RKO (cell line): ENCODE measurements at regions not wholly inside any gene's neighbourhood (a gene's known extent, or its start where the extent isn't known, plus 50 kb on each side); places are given as distances from the start of the nearest gene placed in this dataset.

Experiments
- DNase-seq: peaks from one replicate; pipeline ENCODE4 v3.0.0-alpha.2; 2016; ENCODE audit warnings: low spot score

DNA sequence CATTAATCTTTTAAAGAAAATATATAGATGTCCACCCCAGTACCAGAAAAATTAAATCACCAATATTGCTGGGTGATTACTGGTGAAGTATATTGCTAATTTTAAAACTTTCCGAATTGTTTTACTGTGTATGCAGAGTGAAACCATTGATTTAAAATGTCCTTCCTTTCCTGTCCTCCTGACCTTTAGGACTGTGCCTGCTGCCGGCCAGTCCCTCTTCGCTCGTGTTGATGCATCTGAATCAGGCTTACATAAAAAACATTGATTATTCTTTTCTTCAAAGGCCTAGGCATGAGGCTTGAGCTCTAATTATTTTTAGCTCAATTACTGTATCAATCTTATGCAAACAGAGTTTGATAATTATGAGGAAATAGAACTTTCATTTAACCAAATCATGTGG, 1128.1 kb downstream of the BRINP3 start:
- DNase-seq, result no peak

DNA sequence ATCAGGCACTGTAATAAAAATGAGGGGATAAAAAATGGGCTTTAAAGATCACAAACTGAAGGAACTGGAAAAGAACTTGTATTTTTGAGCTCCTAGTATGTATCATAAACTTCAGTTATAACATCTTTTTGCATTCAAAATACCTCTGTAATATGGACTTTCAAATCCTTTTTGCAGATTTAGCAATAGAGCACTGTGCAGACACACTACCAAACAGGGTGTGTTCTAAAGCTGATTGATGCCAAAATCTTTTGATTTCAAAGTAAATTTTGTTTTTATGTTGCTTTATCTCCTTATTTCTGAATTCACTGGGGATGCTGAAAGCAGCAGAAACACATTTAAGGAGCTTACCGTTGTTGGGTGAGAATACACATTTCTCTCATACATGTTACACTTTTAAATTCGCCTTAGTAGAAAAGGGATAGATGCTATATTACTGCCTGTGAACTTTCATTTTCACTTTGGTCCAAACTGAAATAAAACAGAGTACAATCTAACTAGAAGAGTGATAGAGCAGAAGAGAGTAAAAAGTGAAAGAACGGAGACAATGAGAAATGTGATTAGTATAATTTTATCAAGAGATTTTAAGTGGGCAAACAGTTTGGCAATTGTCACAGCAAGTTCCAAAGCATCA, 1126.6 kb downstream of the BRINP3 start:
- no peak for DNase-seq

DNA sequence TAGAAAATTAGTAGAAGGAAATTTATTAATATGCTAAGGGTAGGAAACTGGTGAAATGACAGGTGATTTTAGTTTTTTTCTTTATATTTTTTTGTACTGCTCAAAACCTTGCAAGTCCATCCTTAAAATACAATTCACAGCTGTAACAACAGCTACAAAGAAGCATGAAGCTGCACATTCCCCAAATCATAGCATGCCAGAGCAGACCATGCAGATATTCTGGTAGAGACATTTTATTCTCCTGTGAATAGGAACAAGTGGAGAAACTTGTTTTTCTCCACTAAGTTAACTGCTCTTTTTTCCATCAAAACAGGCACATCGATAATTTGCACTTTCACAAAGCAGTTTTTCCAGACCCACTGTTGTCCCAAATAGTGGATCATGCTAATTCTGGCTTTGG, 1125.7 kb downstream of the BRINP3 start:
- DNase-seq, result no peak

DNA sequence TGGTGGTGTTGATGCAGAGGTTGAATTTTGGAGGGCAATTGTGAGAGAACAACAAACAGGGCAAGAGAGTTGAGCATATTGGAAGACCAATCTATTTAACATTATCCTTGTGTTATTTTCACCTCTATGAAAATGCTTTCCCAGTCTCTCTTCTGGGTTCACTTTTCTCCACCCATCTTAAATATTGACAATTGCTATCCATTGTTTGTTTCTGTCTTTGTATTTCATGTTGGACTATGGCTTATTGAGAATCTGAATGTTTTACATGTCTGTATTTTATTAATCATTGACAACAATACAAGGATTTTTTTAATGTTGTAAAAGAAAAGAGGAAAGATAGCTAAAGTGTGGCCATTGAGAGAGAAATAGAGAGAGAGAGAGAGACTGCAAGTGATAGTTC, 1121.5 kb downstream of the BRINP3 start:
- DNase-seq, result no peak

DNA sequence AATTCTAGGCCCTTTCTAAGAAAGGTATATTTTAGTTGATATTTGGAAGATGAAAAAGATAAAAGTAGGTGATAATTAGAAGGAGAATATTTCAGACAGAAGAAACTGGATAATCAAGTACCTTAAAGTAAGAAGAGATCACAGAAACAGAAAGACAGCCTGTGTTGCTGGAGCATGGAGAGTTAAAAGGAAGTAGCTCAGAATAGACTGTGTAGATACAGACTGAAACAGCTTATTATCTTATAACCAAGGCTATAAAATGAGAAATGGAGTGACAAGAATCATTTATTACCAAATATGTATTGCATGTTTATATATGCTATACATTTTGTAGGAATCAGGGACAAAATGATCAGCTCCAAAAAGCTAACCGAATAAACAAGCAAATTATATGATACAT, 1120.3 kb downstream of the BRINP3 start:
- no peak for DNase-seq

DNA sequence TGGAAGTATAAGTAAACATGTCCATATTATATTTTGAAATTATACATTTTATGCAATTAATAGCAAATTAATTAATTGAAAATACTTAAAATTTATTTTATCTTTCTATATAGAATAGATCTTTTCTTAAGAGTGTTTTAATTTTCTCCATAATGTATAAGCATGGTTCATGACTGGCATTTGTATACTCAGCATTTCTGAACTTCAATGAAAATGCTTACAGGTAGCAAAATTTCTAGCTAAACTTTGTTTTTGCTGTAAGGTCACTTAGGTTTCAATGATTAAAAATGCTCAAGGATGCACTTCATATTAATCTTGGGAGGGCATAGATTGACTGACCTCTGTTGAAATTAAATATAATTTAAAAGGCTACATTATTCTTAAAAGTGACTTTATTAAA, 1108.1 kb downstream of the BRINP3 start:
- DNase-seq, result no peak

DNA sequence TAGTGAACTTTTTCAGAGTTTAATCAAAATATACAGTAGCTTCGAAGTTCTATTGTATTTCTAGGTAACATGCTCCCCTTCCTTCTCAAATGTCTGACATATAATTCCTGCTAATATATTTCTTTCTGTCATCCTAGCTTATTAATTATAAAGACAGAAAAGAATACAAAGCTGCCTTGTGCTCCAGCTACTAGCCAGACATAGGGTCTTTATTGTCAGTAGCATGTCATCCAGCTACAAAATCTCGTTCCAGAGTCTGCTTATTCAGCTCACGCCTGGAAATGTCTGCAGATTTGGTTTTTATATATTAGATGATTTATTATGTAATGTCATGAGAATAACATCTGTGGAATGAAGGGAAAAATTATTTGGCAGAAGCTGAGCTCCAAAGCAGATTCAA, 1102.8 kb downstream of the BRINP3 start:
- no peak for DNase-seq

DNA sequence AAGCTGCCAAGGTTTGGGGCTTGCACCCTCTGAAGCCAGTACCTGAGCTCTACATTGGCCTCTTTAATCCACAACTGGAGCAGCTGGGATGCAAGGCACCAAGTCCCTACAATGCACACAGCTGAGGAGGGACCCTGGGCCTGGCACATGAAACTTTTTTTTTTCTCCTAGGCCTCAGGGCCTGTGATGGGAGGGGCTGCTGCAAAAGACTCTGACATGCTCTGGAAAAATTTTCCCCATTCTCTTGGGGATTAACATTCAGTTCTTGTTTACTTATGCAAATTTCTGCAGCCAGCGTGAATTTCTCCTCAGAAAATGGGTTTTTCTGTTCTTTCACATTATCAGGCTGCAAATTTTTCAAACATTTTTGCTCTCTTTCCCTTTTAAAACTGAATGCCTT, 1072.2 kb downstream of the BRINP3 start:
- no peak for DNase-seq

DNA sequence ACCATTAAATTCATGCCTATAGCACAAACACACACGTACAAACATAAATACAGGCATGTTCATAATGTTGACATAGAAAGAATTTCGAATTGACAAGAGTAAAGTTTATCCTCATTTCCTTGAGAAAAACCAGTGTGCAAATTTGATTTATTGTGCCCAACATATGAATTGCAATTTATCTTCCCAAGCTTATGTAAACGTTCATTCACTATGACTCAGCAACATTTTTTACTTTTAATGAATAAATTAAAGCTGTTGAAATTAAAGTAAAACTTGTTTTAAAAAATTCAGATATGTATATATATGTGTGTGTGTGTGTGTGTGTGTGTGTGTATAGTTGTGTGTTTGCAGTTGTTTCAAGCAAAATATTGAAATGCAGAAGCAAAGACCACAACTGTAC, 1067.9 kb downstream of the BRINP3 start:
- no peak for DNase-seq

DNA sequence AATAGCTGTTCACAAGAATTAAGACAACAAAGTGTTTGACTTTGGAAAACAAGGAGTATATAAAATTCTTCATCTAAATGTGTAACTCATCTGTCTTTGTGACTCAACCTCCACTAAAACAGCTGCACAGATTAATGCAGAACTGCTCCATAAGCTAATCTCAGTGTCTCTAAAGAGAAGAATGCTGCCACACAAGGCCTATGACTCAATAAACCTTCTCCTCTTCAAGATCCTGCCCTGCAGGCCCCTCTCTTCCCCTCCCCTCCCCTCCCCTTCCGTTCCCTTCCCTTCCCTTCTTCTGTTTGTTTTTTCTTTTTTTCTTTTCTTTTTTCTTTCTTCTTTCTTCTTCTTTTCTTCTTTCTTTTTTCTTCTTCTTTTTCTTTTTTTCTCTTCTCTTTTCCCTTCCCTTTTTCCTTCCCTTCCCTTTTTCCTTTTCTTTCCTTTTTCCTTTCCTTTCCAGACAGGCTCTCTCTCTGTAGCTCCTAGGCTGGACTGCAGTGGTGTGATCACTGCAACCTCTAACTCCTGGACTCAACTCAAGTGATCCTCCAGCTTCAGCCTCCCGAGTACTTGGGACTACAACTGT, 1052.8 kb downstream of the BRINP3 start:
- DNase-seq, result peak; percentile 19

DNA sequence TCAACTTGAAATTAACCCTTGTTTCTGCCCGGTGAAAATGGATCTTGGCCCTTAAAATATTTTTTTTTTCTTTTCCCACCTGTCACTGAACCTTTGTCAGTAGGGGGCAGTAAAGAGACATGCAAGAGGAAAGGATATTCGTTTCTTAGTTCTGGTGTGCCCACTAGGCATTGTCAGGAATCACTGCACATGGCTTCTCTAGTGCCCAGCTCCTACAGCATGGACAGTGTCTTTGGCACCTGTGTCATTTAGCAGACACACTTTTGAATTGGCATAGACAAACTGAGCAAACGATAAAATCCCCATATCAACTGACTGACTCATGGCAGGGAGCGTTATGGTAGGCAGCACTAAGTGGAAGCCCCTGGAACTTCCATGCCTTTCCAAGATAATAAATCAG, 1048.1 kb downstream of the BRINP3 start:
- peak; percentile 14 for DNase-seq

DNA sequence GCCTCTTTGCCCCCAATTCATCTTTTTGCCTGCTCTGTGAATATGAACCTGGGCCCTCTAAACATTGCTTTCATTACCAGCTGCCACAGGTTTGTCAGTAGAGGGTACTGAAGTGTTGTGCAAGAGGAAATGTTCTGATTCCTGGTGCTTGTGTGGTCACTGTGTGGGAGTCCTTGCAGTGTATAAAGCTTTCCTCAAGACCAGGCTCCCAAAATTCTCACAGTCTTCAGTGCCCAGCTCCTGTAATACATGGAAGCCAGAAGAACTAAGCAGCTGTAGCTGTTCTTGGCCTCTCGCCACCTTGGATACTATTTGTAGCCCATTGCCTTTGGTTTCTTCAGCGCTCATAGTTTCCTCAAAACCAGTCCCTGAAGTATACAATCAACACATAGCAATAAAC, 1046.2 kb downstream of the BRINP3 start:
- DNase-seq, result no peak

DNA sequence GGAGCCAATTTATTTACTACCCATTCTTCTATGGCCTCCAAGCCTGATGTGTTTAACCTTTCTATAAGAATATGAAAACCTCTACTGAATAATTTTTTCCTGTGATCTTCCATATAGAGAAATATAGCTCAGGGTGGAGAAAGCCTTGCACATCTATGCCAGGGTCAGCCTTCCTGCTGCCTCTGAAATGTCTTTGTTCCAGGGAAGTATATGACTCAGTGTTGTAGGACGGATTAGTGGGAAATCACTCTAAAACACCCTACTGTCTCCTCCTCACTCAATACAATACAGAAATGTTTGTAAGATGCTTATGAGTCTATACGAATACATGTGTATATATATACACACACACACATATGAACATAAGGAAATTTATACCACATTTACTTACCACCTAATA, 1044.9 kb downstream of the BRINP3 start:
- DNase-seq, result no peak

DNA sequence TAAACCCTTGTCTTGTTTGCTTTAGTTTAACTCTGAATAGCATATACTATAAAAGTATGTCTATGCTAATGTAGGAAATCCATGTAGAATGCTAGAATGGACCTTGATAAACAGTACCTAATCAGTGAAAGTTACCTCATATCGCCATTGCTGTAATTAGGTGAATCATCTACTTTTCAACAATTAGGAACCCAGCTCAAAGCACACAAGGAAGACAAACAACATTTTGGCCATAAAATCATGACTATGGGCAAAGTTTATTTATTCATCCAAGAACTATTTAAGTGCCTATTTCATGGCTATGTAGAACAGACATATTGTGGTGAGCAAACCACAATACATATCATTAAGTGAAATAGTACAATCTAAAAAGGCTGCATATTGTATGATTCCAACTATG, 1043.2 kb downstream of the BRINP3 start:
- DNase-seq, result no peak

DNA sequence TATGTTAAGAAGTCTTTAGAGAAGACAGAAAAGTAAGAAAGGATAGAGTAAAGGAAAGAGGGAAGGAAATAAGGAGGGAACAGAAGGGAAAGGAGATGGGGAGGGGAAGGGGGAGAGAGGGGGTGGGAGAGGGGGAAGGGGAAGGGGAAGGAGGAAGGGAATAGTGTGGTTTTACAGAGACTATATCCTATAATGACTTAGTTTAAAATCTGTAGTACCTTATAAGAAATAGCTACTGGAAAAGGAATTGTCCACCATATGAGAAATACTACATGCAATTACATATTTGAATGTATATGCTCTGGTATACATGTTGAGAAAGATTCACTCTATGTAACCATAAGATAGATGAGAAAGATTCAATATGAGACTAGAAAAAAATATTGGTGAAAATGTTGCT, 1042.3 kb downstream of the BRINP3 start:
- DNase-seq, result no peak

DNA sequence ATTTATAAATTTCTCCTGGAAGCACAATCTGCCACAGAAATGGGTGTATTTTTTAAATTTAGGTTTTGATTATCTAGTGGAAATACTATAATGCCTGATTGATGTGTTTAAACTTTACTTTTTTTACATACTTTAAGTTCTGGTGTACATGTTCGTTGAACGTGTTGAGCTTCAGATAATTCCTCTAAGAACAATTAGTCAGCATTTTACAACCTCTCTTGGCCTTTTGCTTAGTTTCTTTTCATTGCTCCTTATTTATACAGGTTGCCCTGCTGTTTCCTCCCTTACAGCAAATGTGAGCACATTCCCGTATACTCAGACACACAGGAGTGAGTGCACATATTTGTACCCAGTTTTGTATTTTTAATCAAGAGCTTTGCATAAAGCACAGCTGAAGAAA, 1038.9 kb downstream of the BRINP3 start:
- no peak for DNase-seq

DNA sequence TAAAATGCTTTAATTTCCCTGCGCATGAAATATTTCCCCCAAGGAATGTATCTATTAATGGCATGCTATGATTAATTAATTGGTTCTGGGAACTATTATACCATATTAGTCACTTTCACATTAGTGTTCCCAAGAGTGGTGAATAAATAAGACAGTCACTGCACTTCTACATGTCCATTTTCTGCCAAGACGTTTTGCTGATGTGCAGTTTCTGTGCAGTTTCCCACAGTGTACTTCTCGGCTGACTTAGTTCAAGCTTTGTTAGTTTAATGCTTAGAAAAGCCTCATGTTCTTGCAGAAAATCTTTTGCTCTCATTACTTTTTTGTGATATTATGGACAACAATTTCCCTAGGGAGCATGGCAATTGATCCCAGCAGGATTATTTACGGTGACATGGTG, 1014.5 kb downstream of the BRINP3 start:
- no peak for DNase-seq

DNA sequence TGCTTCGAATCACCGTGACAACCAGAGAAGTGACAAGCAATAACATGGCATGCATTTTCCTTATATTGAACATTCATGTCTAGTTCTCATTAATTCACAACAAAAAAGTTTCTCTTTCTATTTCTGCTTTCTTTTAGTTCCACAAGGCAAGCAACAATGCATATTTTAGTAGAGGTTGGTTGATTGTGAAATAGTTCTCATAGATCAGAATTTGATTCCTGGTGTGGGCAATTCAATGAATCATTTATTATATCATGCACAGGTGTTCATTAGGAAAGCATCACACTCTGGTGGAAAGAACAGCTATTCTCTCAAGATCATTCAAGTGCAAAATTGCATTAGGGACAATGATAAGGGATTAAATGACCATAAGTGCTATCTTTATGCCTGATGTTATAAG, 980.9 kb downstream of the BRINP3 start:
- no peak for DNase-seq

DNA sequence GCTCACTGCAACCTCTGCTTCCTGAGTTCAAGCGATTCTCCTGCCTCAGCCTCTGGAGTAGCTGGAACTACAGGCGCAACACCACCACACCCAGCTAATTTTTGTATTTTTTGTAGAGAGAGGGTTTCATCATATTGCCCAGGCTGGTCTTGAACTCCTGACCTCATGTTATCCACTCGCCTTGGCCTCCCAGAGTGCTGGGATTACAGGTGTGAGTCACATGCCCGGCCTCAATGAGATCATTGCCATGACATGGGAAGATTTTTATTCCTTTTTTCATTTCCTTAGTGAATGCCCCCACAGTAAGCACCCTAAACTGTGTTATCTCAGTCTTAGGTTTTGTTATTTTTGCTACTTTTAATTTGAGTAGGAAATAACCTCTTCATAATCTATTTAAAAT, 977.9 kb downstream of the BRINP3 start:
- DNase-seq, result peak; percentile 27

DNA sequence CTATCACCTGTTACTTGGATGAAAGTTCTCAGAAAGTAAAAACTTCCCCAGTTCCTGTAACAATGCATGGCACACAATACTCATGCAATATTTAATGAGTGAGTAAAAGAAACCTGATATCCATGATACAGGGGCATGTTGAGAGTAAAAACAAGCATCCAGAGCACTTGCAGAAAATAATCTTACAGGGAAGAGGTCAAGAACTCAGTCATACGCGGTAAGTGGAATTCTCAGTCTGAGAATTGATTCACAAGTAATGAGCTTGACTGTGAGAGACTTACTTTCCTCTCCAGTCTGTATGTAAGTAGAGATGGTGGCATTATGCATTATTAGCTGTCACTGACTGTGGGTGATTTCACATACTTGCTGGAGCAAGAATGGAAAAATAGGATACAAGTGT, 976.9 kb downstream of the BRINP3 start:
- DNase-seq, result no peak

DNA sequence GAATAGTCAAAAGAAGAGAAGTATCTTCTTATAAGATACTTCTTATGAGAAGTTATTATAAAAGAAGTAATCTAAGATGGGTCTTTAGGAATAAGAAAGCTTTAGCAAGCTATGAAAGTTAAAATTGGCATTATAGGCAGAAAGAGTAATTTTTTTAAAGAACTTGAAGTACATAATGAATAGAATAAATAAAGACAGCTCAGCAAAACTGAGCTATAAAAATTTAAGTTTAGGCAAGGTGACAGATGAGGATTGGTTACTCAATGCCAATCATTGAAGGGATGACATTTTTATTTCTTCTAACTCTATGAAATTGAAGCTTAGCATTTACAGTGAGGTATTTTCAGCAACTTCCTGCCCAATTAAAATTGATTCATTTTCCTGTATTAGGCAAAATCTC, 966.8 kb downstream of the BRINP3 start:
- DNase-seq, result no peak

DNA sequence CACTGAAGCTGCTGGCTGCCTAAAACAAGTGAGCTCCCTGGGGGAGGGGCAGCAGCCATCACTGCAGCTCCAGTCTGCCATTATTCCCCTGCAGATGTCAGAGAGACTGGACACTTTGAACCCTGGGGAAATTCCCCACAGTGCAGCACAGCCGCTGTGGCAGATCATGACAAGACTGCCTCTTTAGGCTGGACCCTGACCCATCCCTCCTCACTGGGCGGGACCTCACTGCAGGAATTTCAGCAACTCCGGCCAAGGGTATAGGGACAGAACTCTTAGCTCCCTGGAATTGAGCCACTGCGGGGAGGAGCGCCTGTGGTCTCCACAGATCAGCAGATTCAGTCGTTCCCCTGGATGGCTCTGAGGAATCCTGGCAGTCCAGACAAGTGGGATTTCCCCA, 964.6 kb downstream of the BRINP3 start:
- DNase-seq, result no peak

DNA sequence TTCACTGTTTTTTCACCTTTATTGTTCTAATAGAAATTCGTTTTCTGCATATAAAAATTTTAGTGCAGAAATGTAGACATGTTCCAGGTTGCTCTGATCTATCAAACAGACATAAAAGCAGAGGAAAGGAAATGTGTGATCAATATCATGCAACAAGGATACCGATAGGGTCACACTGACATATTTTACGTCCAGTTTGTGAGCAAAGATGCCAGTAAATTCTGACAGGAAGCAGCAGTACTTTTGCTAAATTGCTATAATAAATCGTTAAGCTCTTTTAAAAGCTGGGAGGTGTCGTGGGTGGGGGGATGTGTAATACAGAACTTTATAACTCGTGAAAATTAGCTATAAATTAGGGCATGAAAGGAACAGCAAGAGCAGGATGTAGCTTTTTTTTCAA, 955.2 kb downstream of the BRINP3 start:
- DNase-seq, result no peak

DNA sequence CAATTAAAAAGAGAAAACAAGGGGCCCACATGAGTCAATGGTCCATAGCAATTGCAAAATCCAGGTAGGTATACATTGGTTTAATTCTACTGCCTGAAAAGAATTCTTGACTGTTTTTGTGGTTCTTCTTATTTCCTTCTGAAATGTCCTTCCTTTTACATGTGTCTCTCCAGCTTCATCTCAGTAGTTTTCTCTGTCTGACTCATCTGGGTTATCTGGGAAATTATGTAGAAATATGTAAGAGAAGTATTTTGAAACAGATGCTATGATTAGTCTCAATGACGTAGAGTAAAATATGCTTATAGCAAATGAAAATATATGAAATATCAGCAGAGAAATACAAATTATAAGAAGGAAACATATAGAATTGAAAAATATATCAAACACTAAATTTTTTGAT, 953.2 kb downstream of the BRINP3 start:
- DNase-seq, result no peak

DNA sequence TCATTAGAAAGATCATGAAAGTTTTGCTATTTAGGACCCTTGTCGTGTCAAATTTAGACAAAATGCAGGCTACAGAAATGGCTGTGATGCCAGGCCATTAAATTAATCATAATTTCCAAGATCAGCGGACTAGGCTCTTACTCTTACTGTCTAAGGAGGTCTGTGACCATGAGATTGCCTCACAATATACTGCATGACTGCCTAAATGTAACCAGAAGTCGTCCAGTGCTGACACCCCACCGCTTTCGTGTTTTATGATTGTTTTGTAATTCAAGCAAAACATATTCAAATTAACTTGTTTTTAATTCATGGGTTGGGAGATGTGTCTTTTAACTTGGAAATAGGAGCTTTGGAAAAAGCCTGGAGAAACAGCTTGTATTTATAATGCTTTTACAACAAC, 947.5 kb downstream of the BRINP3 start:
- DNase-seq, result no peak
